Smooth muscle cell (in vitro differentiated cells): ENCODE measurements at regions not wholly inside any gene's neighbourhood (a gene's known extent, or its start where the extent isn't known, plus 50 kb on each side); places are given as distances from the start of the nearest gene placed in this dataset.
A peak's percentile ranks its signal among the peaks of the same experiment; 100 is the strongest.

Experiments used
- DNase-seq: peaks from one replicate; lab custom pipeline; 2025; ENCODE audit not compliant: unreplicated experiment; lab: John Stamatoyannopoulos, UW
- H2AFZ ChIP-seq: fragments of 200-600 bp; sonication (generic); 2 replicates; pipeline ENCODE4 v1.6.0; 2016; ENCODE audit warnings: antibody characterized with exemption, low read depth, mild to moderate bottlenecking
- H3F3A ChIP-seq: fragments of 200-600 bp; sonication (generic); 2 replicates; pipeline ENCODE4 v1.6.0; 2017; ENCODE audit warnings: antibody characterized with exemption, low read depth
- H3K27ac ChIP-seq: fragments of 200-600 bp; sonication (generic); 2 replicates; pipeline ENCODE4 v1.5.1; 2016; ENCODE audit warnings: low read depth, mild to moderate bottlenecking
- H3K27me3 ChIP-seq: fragments of 200-600 bp; sonication (generic); 2 replicates; pipeline ENCODE4 v1.6.1; 2016; ENCODE audit warnings: low read depth, mild to moderate bottlenecking
- H3K36me3 ChIP-seq: fragments of 200-600 bp; sonication (generic); 2 replicates; pipeline ENCODE4 v1.5.1; 2016; ENCODE audit warnings: low read depth
- H3K4me1 ChIP-seq: fragments of 200-600 bp; sonication (generic); 2 replicates; pipeline ENCODE4 v1.5.1; 2016; ENCODE audit warnings: low read depth
- H3K4me2 ChIP-seq: fragments of 200-600 bp; sonication (generic); 2 replicates; pipeline ENCODE4 v1.6.0; 2016; ENCODE audit warnings: mild to moderate bottlenecking
- H3K4me3 ChIP-seq: fragments of 200-600 bp; sonication (generic); 2 replicates; pipeline ENCODE4 v1.5.1; 2016; ENCODE audit warnings: mild to moderate bottlenecking
- H3K79me2 ChIP-seq: fragments of 200-600 bp; sonication (generic); 2 replicates; pipeline ENCODE4 v1.6.0; 2016; ENCODE audit warnings: low read depth, mild to moderate bottlenecking
- H3K9ac ChIP-seq: fragments of 200-600 bp; sonication (generic); 2 replicates; pipeline ENCODE4 v1.6.0; 2016; ENCODE audit warnings: low read depth
- H3K9me3 ChIP-seq: fragments of 200-600 bp; sonication (generic); replicated peaks from 2 replicates; pipeline ENCODE4 v1.5.1; 2016; ENCODE audit warnings: low read depth
- H4K20me1 ChIP-seq: fragments of 200-600 bp; sonication (generic); 2 replicates; pipeline ENCODE4 v1.6.0; 2016; ENCODE audit warnings: low read depth
- CTCF ChIP-seq: fragments of 200-600 bp; sonication (generic); IDR thresholded peaks from 2 replicates; pipeline ENCODE4 v1.5.1; 2017; ENCODE audit warnings: borderline replicate concordance, mild to moderate bottlenecking, antibody characterized with exemption; ENCODE audit not compliant: insufficient read depth, poor library complexity, severe bottlenecking
- WGBS: methylation state at CpG from one replicate; pipeline ENCODE4 v1.1.7; 2016; ENCODE audit warnings: low lambda C conversion rate; 5-methylcytosine and 5-hydroxymethylcytosine counted together

GRCh38 chr17:71885662-71886061 lies 235.2 kb upstream of the SOX9 start:
- Histone ChIP-seq H3K79me2 (no peaks in the 10 kb centered on the region), H3K9ac (no peak overlapping the region), H3K27ac (no peak overlapping the region), H2AFZ (no peak overlapping the region), H3F3A (no peaks in the 10 kb centered on the region), H3K4me1 (no peaks in the 10 kb centered on the region), H3K27me3 (no peaks in the 10 kb centered on the region), H4K20me1 (no peaks in the 10 kb centered on the region), H3K4me3 (no peak overlapping the region), H3K36me3 (no peaks in the 10 kb centered on the region), H3K4me2 (no peak overlapping the region), H3K9me3 (no peaks in the 10 kb centered on the region)
- no peak for DNase-seq
- TF ChIP-seq CTCF, result no peak

GRCh38 chr17:71899317-71899716 lies 221.5 kb upstream of the SOX9 start:
- H3K4me2 ChIP-seq, result no peak overlapping the region
- no peaks in the 10 kb centered on the region for H4K20me1 ChIP-seq
- no peak overlapping the region for H2AFZ ChIP-seq
- H3K4me3 ChIP-seq, result no peak overlapping the region
- no peak overlapping the region for H3K9ac ChIP-seq
- no peaks in the 10 kb centered on the region for H3K36me3 ChIP-seq
- DNase-seq, result no peak
- H3K9me3 ChIP-seq, result no peaks in the 10 kb centered on the region
- 71% methylated on average over 4 of the region's 4 CpGs for WGBS
- no peaks in the 10 kb centered on the region for H3K27me3 ChIP-seq
- H3K4me1 ChIP-seq, result no peaks in the 10 kb centered on the region
- no peaks in the 10 kb centered on the region for H3F3A ChIP-seq
- H3K79me2 ChIP-seq, result no peaks in the 10 kb centered on the region
- no peak overlapping the region for H3K27ac ChIP-seq
- TF ChIP-seq CTCF, result no peak

GRCh38 chr17:71900621-71901229 lies 220.1 kb upstream of the SOX9 start:
- no peaks in the 10 kb centered on the region for H3F3A ChIP-seq
- no peak overlapping the region for H2AFZ ChIP-seq
- H3K9me3 ChIP-seq, result no peaks in the 10 kb centered on the region
- no peaks in the 10 kb centered on the region for H3K4me1 ChIP-seq
- peak overlapping the region; percentile 26 for H3K27ac ChIP-seq
- no peak for TF ChIP-seq CTCF
- H3K27me3 ChIP-seq, result no peaks in the 10 kb centered on the region
- WGBS, result 71% methylated on average over 6 of the region's 6 CpGs
- H4K20me1 ChIP-seq, result no peaks in the 10 kb centered on the region
- H3K79me2 ChIP-seq, result no peaks in the 10 kb centered on the region
- no peak overlapping the region for H3K9ac ChIP-seq
- DNase-seq, result no peak
- H3K4me2 ChIP-seq, result no peak overlapping the region
- no peaks in the 10 kb centered on the region for H3K36me3 ChIP-seq
- no peak overlapping the region for H3K4me3 ChIP-seq

- no peaks in the 10 kb centered on the region for H3K27me3 ChIP-seq
- H3K4me3 ChIP-seq, result no peak overlapping the region
- H4K20me1 ChIP-seq, result no peaks in the 10 kb centered on the region
- H3K9me3 ChIP-seq, result no peaks in the 10 kb centered on the region
- H3K79me2 ChIP-seq, result no peaks in the 10 kb centered on the region
- no peak overlapping the region for H3K27ac ChIP-seq
- H2AFZ ChIP-seq, result no peak overlapping the region
- no peak for DNase-seq
- H3K36me3 ChIP-seq, result no peaks in the 10 kb centered on the region
- no peaks in the 10 kb centered on the region for H3K4me1 ChIP-seq
- H3K4me2 ChIP-seq, result no peak overlapping the region
- 45% methylated on average over 3 of the region's 3 CpGs for WGBS
- no peak for TF ChIP-seq CTCF
- H3F3A ChIP-seq, result no peaks in the 10 kb centered on the region
- H3K9ac ChIP-seq, result no peak overlapping the region
These were observed 217.8 kb upstream of the SOX9 start for GRCh38 chr17:71902894-71903506.
